ENCODE measurements at regions not wholly inside any gene's neighbourhood (a gene's known extent, or its start where the extent isn't known, plus 50 kb on each side); places are given as distances from the start of the nearest gene placed in this dataset.
A peak's percentile ranks its signal among the peaks of the same experiment; 100 is the strongest.

DNA sequence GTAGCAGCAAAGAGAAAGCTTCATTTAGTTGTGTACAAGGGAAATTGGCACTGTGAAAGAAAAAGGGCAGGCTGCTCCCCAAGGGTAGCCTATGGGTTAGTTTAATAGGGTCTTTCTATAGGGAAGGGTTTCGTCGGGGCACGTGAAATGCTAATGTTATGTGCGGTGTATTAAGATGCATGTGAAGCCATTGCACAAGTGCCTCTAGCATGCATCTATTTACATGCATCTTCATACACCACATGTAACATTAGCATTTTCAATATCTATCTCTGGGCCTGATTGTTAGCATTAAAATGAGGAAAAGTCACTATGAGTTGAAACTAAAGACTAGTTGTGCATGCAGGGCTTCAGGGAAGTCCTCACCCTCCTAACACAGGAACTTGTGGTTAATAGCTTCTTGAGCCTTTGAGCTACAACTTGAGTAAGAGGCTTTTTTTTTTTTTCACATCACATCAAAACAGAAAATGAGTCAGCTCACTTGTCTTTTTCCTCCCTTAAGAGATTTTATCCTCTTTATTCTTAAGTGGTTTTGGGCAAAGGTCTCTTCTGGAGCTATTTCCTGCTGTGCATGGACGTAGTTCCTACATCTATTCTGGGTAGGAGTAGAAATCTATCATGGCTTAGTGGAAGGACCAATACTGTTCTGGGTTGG, 613.4 kb downstream of the ZPLD1 start:
- DNase-seq (ENCODE audit: low read depth): peak; percentile 4
- TF ChIP-seq MYC (IDR thresholded peaks at IDR 0.05; ENCODE audit: low read depth, low read length): no peak
- TF ChIP-seq, protein P1, sequence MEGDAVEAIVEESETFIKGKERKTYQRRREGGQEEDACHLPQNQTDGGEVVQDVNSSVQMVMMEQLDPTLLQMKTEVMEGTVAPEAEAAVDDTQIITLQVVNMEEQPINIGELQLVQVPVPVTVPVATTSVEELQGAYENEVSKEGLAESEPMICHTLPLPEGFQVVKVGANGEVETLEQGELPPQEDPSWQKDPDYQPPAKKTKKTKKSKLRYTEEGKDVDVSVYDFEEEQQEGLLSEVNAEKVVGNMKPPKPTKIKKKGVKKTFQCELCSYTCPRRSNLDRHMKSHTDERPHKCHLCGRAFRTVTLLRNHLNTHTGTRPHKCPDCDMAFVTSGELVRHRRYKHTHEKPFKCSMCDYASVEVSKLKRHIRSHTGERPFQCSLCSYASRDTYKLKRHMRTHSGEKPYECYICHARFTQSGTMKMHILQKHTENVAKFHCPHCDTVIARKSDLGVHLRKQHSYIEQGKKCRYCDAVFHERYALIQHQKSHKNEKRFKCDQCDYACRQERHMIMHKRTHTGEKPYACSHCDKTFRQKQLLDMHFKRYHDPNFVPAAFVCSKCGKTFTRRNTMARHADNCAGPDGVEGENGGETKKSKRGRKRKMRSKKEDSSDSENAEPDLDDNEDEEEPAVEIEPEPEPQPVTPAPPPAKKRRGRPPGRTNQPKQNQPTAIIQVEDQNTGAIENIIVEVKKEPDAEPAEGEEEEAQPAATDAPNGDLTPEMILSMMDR (IDR thresholded peaks at IDR 0.05; ENCODE audit: low read depth, low read length): no peak
- no peak for TF ChIP-seq POLR2A (IDR thresholded peaks at IDR 0.05; ENCODE audit: extremely low read depth, insufficient read length)
- TF ChIP-seq, protein P2, sequence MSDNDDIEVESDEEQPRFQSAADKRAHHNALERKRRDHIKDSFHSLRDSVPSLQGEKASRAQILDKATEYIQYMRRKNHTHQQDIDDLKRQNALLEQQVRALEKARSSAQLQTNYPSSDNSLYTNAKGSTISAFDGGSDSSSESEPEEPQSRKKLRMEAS (IDR thresholded peaks at IDR 0.05; ENCODE audit: low read depth, low read length): no peak
- no peak overlapping the region for H3K4me3 ChIP-seq (ENCODE audit: low read depth, low read length)

DNA sequence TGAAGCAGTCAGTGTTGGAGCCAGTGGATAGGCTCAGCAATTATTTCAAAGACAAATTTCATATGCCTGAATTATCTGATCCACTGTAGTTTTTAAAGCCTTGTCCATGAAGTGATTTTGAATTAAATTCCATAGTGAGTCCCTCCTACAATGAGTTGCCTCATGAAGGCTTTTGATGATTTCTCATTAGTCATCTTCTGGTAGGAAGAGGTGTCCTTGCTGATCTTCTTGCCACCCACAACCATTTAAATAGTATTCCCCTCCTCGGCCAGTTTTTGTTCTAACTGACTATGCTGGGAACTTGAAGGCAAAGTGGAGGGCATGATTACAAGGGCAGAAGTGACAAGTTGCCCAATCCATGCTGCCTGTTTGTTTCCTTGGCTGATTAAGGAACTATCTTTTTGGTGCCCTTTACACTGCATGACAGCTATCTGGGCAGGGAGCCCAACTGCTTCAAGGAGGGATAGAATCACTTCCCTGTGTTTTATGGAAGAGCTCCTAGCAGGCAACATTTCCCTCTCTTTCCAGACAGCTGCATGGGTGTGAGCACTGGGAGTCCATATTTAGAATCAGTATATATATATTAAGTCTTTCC, 617.5 kb downstream of the ZPLD1 start:
- H3K4me3 ChIP-seq (ENCODE audit: low read depth, low read length): no peak overlapping the region
- peak; percentile 2 for DNase-seq (ENCODE audit: low read depth)
- TF ChIP-seq, protein P2 (IDR thresholded peaks at IDR 0.05; ENCODE audit: low read depth, low read length): no peak
- TF ChIP-seq, protein P1 (IDR thresholded peaks at IDR 0.05; ENCODE audit: low read depth, low read length): no peak
- TF ChIP-seq MYC (IDR thresholded peaks at IDR 0.05; ENCODE audit: low read depth, low read length) (no peak), POLR2A (IDR thresholded peaks at IDR 0.05; ENCODE audit: extremely low read depth, insufficient read length) (no peak)

DNA sequence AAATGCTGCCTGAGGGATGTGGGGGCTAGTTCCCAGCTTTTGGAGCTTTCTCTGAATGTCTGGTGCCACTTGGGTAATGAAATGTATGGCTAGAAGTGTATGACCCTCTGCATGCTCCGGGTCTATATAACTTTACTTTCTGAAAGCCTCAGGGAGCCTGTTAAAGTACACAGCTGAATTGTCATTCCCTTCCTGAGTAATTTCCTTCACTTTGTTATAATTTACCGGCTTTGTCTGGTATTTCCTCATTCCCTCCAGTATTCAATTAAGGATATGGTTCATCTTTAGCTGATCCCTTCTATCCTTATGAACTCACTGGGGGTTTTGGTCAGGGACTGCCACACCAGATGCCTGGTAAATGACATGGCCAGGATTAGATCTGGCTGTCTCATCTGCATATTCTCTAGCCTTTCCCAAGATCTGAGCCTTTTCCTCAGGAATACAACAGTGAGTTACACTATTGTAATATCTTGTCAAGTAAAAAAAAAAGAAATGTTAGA, 620.3 kb downstream of the ZPLD1 start:
- DNase-seq (ENCODE audit: low read depth): no peak
- TF ChIP-seq, protein P2 (IDR thresholded peaks at IDR 0.05; ENCODE audit: low read depth, low read length): no peak
- no peak for TF ChIP-seq POLR2A (IDR thresholded peaks at IDR 0.05; ENCODE audit: extremely low read depth, insufficient read length)
- TF ChIP-seq MYC (IDR thresholded peaks at IDR 0.05; ENCODE audit: low read depth, low read length): no peak
- TF ChIP-seq, protein P1 (IDR thresholded peaks at IDR 0.05; ENCODE audit: low read depth, low read length): no peak
- H3K4me3 ChIP-seq (ENCODE audit: low read depth, low read length): no peak overlapping the region

DNA sequence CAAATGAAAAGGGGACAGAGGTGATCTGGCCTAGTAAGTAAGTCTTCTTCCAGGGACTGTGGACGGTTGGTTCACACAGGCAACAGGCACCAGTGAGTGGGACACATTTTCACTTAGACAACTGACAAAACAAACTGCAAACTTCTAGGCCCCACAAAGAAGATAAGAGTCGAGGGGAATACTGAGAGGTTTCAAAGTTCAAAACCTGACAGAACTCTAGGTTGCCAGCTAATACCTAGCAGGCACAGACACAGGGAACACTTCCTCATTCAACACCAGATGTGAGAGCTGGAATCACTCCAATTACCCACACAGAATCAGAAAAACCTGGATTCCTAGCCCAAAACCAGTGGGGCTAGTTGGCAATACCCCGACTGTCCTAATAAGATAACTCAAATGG, 621.7 kb downstream of the ZPLD1 start:
- TF ChIP-seq POLR2A (IDR thresholded peaks at IDR 0.05; ENCODE audit: extremely low read depth, insufficient read length) (no peak), MYC (IDR thresholded peaks at IDR 0.05; ENCODE audit: low read depth, low read length) (no peak)
- TF ChIP-seq, protein P1 (IDR thresholded peaks at IDR 0.05; ENCODE audit: low read depth, low read length): no peak
- TF ChIP-seq, protein P2 (IDR thresholded peaks at IDR 0.05; ENCODE audit: low read depth, low read length): no peak
- H3K4me3 ChIP-seq (ENCODE audit: low read depth, low read length): no peak overlapping the region
- DNase-seq (ENCODE audit: low read depth): no peak

DNA sequence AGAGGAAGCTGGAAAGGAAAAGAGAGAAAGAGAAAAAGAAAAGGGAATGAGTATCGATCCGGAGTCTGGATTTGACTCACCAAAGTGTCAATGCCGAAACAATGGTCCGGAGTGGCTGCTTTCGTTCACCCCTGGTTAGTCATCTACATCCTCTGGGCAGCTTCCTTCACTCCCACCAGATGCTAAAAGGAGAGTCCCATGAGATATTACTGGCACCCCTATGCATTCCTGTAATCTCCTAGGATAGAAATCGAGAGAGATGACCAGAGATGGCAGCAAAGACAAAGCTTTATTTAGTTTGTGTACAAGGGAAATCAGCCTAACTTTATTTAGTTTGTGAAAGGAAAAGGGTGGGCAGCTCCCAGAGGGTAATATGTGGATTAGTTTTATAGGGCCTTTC, 622.2 kb downstream of the ZPLD1 start:
- DNase-seq (ENCODE audit: low read depth): no peak
- no peak overlapping the region for H3K4me3 ChIP-seq (ENCODE audit: low read depth, low read length)
- no peak for TF ChIP-seq POLR2A (IDR thresholded peaks at IDR 0.05; ENCODE audit: extremely low read depth, insufficient read length)
- no peak for TF ChIP-seq MYC (IDR thresholded peaks at IDR 0.05; ENCODE audit: low read depth, low read length)
- TF ChIP-seq, protein P2 (IDR thresholded peaks at IDR 0.05; ENCODE audit: low read depth, low read length): no peak
- TF ChIP-seq, protein P1 (IDR thresholded peaks at IDR 0.05; ENCODE audit: low read depth, low read length): no peak

All from NB4 (cell line).